GM12878 (cell line): ENCODE measurements at regions not wholly inside any gene's neighbourhood (a gene's known extent, or its start where the extent isn't known, plus 50 kb on each side); places are given as distances from the start of the nearest gene placed in this dataset.

Experiments used
- ATAC-seq: fragments of 200-7000 bp; cut with Tn5 transposase; 3 replicates; pipeline ENCODE4 v1.9.1; 2020; ENCODE audit warnings: mild to moderate bottlenecking, moderate library complexity
- BruUV-seq: library from RNA; stranded (reverse); fragments of 400-500 nt; replicated peaks from 2 replicates; lab custom pipeline; 2021; lab: Mats Ljungman, UMichigan
- CTCF ChIA-PET: fragments of 300-600 bp; sonication (Branson Sonifier 250); formaldehyde crosslinking; extraction: SDS; loops from one replicate; lab custom pipeline; 2021; ENCODE audit warnings: inconsistent platforms; lab: Yijun Ruan, JAX
- POLR2A ChIA-PET: fragments of 350-600 bp; formaldehyde crosslinking; extraction: SDS; loops from one replicate; lab custom pipeline; 2021; ENCODE audit warnings: inconsistent platforms; lab: Charles Lee
- RAD21 ChIA-PET: fragments of 300-600 bp; sonication (Branson Sonifier 250); formaldehyde crosslinking; loops from one replicate; lab custom pipeline; 2023; ENCODE audit warnings: antibody characterized with exemption; ENCODE audit not compliant: unreplicated experiment; lab: Charles Lee
- SMC1A ChIA-PET: fragments of 300-600 bp; sonication (Branson Sonifier 250); formaldehyde crosslinking; loops from one replicate; lab custom pipeline; 2023; ENCODE audit not compliant: unreplicated experiment, uncharacterized antibody; lab: Charles Lee
- DNase-seq: peaks from one replicate; pipeline ENCODE4 v3.0.0-alpha.2; 2011; ENCODE audit warnings: low read depth, low spot score
- FAIRE-seq: peaks from 3 replicates; lab custom pipeline; 2011; peaks lifted over from hg19 to GRCh38; lab: Jason Lieb, UNC
- H2AFZ ChIP-seq: 2 replicates; pipeline ENCODE4 v1.6.0; 2011; ENCODE audit warnings: low read depth, low read length, control low read depth; ENCODE audit not compliant: control insufficient read depth
- H3K27ac ChIP-seq: 2 replicates; pipeline ENCODE4 v1.5.1; 2011; ENCODE audit warnings: control low read depth; ENCODE audit not compliant: control insufficient read depth, insufficient read depth
- H3K27me3 ChIP-seq, 2 experiments: replicated peaks in 1 of 2; 2 replicates each; pipeline versions ENCODE4 v1.6.0 to v1.6.1; 2011; ENCODE audit warnings: low read length in 1 of 2; ENCODE audit not compliant: control insufficient read depth in 2 of 2, insufficient read depth in 2 of 2
- H3K36me3 ChIP-seq, 2 experiments: 2 replicates each; pipeline ENCODE4 v1.5.1; 2011; ENCODE audit warnings: low read length in 1 of 2; ENCODE audit not compliant: control insufficient read depth in 2 of 2, insufficient read depth in 2 of 2
- H3K4me1 ChIP-seq: 2 replicates; pipeline ENCODE4 v1.6.1; 2011; ENCODE audit warnings: mild to moderate bottlenecking, low read length, moderate library complexity, mixed read lengths; ENCODE audit not compliant: control insufficient read depth, insufficient read depth
- H3K4me2 ChIP-seq: 2 replicates; pipeline ENCODE4 v1.6.0; 2011; ENCODE audit warnings: control low read depth; ENCODE audit not compliant: control insufficient read depth, insufficient read depth
- H3K4me3 ChIP-seq: fragments of 200-600 bp; sonication (generic); 2 replicates; pipeline ENCODE4 v1.5.1; 2016
- H3K79me2 ChIP-seq: 2 replicates; pipeline ENCODE4 v1.6.0; 2011; ENCODE audit warnings: low read length; ENCODE audit not compliant: control insufficient read depth, insufficient read depth
- H3K9ac ChIP-seq: 2 replicates; pipeline ENCODE4 v1.8.0; 2011; ENCODE audit warnings: low read length, control low read depth, mixed read lengths; ENCODE audit not compliant: control insufficient read depth, insufficient read depth
- H3K9me3 ChIP-seq: replicated peaks from 3 replicates; pipeline ENCODE4 v1.5.1; 2011; ENCODE audit warnings: mild to moderate bottlenecking, low read length; ENCODE audit not compliant: control insufficient read depth, insufficient read depth
- H4K20me1 ChIP-seq: 2 replicates; pipeline ENCODE4 v1.6.0; 2011; ENCODE audit not compliant: control insufficient read depth, insufficient read depth
- BACH1 ChIP-seq: fragments of 450-650 bp; IDR thresholded peaks from 2 replicates; pipeline ENCODE4 v1.6.1; 2017; ENCODE audit warnings: mild to moderate bottlenecking, borderline replicate concordance
- ETV6 ChIP-seq, 2 experiments: fragments of 450-650 bp in 1 of 2; IDR thresholded peaks in 1 of 2; conservative IDR thresholded peaks in 1 of 2; 2 replicates each; pipeline ENCODE4 v1.6.1; 2014; ENCODE audit warnings: antibody characterized with exemption in 1 of 2, borderline replicate concordance in 1 of 2, low read depth in 1 of 2, mild to moderate bottlenecking in 1 of 2, moderate library complexity in 1 of 2
- NFXL1 ChIP-seq: fragments of 450-650 bp; IDR thresholded peaks from 2 replicates; pipeline ENCODE4 v1.6.1; 2017; ENCODE audit warnings: antibody characterized with exemption, mild to moderate bottlenecking, borderline replicate concordance
- PAX5 ChIP-seq: IDR thresholded peaks from 2 replicates; pipeline ENCODE4 v1.6.1; 2011; ENCODE audit warnings: low read depth, low read length, borderline replicate concordance
- PKNOX1 ChIP-seq: fragments of 450-650 bp; IDR thresholded peaks from 2 replicates; pipeline ENCODE4 v1.6.1; 2016; ENCODE audit warnings: mild to moderate bottlenecking
- TCF3 ChIP-seq: IDR thresholded peaks from 2 replicates; pipeline ENCODE4 v1.6.1; 2012; ENCODE audit warnings: low read depth, mild to moderate bottlenecking, low read length, borderline replicate concordance; ENCODE audit not compliant: insufficient read depth
- ZNF384 ChIP-seq: IDR thresholded peaks from 2 replicates; pipeline ENCODE4 v1.6.1; 2012; ENCODE audit warnings: low read depth, mild to moderate bottlenecking, low read length, improper control_type of control experiment, borderline replicate concordance
- WGBS: methylation state at CpG from one replicate; pipeline ENCODE4 v1.1.6; 2016; ENCODE audit warnings: low lambda C conversion rate; ENCODE audit not compliant: insufficient replicate concordance, insufficient coverage; ENCODE audit errors: missing lambda C conversion rate; 5-methylcytosine and 5-hydroxymethylcytosine counted together
- in situ Hi-C: fragments of 300-500 bp; cut with MboI; formaldehyde crosslinking; loops from 9 replicates; pipeline ENCODE4 v1.14.3; 2018; ENCODE audit warnings: mixed read lengths
- intact Hi-C: fragments of 100-400 bp; cut with micrococcal nuclease; formaldehyde crosslinking; loops from one replicate; pipeline ENCODE4 v1.14.2; 2022; ENCODE audit not compliant: unreplicated experiment

- Histone ChIP-seq H3K4me3 (no peak overlapping the region), H3K27me3 (no peaks in the 10 kb centered on the region), H4K20me1 (no peaks in the 10 kb centered on the region), H2AFZ (no peak overlapping the region), H3K27ac (no peak overlapping the region), H3K9me3 (no peaks in the 10 kb centered on the region), H3K4me1 (peaks cover 3% of the 10 kb centered on the region; the same call in 1 of the 2 replicates), H3K4me2 (no peak overlapping the region), H3K36me3 (no peaks in the 10 kb centered on the region), H3K79me2 (no peaks in the 10 kb centered on the region), H3K9ac (no peak overlapping the region)
- SMC1A ChIA-PET = interaction anchor here (1.0 to 2.4 kb wide), 2 partner anchors 10 to 15 kb away, joined by 3 to 7 read pairs; no protein-coding TSS in a partner anchor
- no TSS peak for BruUV-seq
- no peak for DNase-seq
- 3% methylated on average over 2 of the region's 2 CpGs for WGBS
- intact Hi-C loops = no loop called here
- TF ChIP-seq NFXL1 (no peak), ETV6 (conservative IDR thresholded peaks at IDR 0.05 in 1 of 2, IDR thresholded peaks at IDR 0.05 in 1 of 2; ENCODE audit: borderline replicate concordance in 1 of 2, low read depth in 1 of 2) (no peak), PAX5 (no peak), BACH1 (no peak), TCF3 (no peak), ZNF384 (no peak), PKNOX1 (no peak)
- CTCF ChIA-PET = interaction anchor here (1.1 kb wide), 1 partner anchor 36 kb away, joined by 3 read pairs; no protein-coding TSS in a partner anchor
- POLR2A ChIA-PET = no interaction called here
- ATAC-seq = no peak
- no peak for FAIRE-seq
- RAD21 ChIA-PET = no interaction called here
- in situ Hi-C loops = no loop called here
Observed at GRCh38 chr2:220648628-220649027, 923.5 kb downstream of the EPHA4 start.
